ENCODE measurements at regions not wholly inside any gene's neighbourhood (a gene's known extent, or its start where the extent isn't known, plus 50 kb on each side); places are given as distances from the start of the nearest gene placed in this dataset.

DNA sequence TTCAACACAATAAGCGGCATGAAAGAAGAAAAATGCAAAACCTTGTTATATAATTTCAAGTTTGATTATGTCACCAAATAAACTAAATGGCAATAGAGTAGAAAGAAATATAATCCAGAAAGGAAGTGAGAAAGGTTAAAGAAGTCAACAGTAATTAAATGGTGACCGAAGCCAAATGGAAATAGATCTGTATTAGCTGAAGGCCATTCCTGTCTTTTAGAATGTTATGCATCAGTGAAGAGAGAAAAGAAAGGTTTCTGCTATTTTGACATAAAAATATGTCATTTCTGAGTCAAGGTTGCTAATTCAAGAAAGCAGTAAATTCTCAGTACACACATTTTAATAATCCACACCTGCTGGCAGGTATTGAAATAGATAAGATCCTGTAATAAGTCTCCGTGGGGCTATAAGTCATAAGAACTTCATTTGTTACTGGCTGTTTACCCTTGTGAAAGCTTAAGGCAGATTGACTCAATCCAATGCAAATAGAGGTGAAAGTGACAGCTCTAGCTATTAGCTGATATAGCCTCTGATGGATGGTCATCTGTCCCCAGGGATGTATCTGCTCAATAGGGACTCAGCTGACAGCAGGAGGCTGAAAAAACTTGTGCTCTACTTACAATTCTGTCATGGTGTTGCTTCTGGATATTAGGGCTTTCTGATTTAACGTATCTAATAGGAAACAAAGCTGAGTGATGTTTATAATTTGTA, 152.1 kb downstream of the FZD1 start:
- Histone ChIP-seq H3K27me3 (ENCODE audit: control insufficient read depth in 1 of 2, insufficient read depth in 2 of 2, low read length in 2 of 2) (0 out of 5 replicates have a peak, but pooled peaks cover 0 to 2% of the 10 kb centered on the region in 2 experiments), H4K20me1 (ENCODE audit: insufficient read depth, low read length) (no peaks in the 10 kb centered on the region), H3K36me3 (replicated peaks in 1 of 2; ENCODE audit: control insufficient read depth in 1 of 2, insufficient read depth in 2 of 2, low read length in 2 of 2) (no peaks in the 10 kb centered on the region), H3K4me2 (ENCODE audit: low read depth, low read length) (no peak overlapping the region), H3K4me3 (replicated peaks in 1 of 3; ENCODE audit: insufficient read depth in 1 of 3, low read depth in 2 of 3, low read length in 3 of 3) (no peak overlapping the region), H2AFZ (ENCODE audit: low read length) (no peak overlapping the region), H3K27ac (ENCODE audit: extremely low read length, insufficient read depth, low read length) (no peak overlapping the region), H3K9me3 (ENCODE audit: low read length) (no peaks in the 10 kb centered on the region), H3K79me2 (ENCODE audit: insufficient read depth, low read length) (no peaks in the 10 kb centered on the region), H3K4me1 (ENCODE audit: insufficient read depth, low read length) (no peaks in the 10 kb centered on the region), H3K9ac (ENCODE audit: insufficient read depth, low read depth, low read length) (no peak overlapping the region)
- intact Hi-C loops (cut with micrococcal nuclease; ENCODE audit: unreplicated experiment) = no loop called here
- no peak for FAIRE-seq
- ChIA-PET CTCF (ENCODE audit: low intra/inter-chr PET ratio, low total read pairs) (no interaction called here), POLR2A (no interaction called here)
- no peak for DNase-seq (ENCODE audit: low spot score)
- in situ Hi-C loops (cut with HindIII; ENCODE audit: extremely low pct_ligation_motif_present, low pct_unique_long_range_greater_than_20kb) = no loop called here
- BruUV-seq (replicated peaks) = no TSS peak
- WGBS (ENCODE audit: low lambda C conversion rate) = under 1% methylated on average over 4 of the region's 4 CpGs
- no peak for ATAC-seq
- TF ChIP-seq, protein P1, sequence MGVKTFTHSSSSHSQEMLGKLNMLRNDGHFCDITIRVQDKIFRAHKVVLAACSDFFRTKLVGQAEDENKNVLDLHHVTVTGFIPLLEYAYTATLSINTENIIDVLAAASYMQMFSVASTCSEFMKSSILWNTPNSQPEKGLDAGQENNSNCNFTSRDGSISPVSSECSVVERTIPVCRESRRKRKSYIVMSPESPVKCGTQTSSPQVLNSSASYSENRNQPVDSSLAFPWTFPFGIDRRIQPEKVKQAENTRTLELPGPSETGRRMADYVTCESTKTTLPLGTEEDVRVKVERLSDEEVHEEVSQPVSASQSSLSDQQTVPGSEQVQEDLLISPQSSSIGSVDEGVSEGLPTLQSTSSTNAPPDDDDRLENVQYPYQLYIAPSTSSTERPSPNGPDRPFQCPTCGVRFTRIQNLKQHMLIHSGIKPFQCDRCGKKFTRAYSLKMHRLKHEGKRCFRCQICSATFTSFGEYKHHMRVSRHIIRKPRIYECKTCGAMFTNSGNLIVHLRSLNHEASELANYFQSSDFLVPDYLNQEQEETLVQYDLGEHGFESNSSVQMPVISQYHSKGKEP (CRISPR knock-in tag; IDR thresholded peaks at IDR 0.05) = no peak
- no peak for TF ChIP-seq NR2C2 (CRISPR knock-in tag; IDR thresholded peaks at IDR 0.05; ENCODE audit: borderline replicate concordance)
- TF ChIP-seq, protein P2, sequence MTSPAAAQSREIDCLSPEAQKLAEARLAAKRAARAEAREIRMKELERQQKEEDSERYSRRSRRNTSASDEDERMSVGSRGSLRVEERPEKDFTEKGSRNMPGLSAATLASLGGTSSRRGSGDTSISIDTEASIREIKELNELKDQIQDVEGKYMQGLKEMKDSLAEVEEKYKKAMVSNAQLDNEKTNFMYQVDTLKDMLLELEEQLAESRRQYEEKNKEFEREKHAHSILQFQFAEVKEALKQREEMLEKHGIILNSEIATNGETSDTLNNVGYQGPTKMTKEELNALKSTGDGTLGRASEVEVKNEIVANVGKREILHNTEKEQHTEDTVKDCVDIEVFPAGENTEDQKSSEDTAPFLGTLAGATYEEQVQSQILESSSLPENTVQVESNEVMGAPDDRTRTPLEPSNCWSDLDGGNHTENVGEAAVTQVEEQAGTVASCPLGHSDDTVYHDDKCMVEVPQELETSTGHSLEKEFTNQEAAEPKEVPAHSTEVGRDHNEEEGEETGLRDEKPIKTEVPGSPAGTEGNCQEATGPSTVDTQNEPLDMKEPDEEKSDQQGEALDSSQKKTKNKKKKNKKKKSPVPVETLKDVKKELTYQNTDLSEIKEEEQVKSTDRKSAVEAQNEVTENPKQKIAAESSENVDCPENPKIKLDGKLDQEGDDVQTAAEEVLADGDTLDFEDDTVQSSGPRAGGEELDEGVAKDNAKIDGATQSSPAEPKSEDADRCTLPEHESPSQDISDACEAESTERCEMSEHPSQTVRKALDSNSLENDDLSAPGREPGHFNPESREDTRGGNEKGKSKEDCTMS (CRISPR knock-in tag; conservative IDR thresholded peaks at IDR 0.05) = no peak
- TF ChIP-seq ZNF510 (CRISPR knock-in tag; IDR thresholded peaks at IDR 0.05; ENCODE audit: low read depth) = no peak
- no peak for TF ChIP-seq ZNF652 (CRISPR knock-in tag; IDR thresholded peaks at IDR 0.05; ENCODE audit: borderline replicate concordance, low read depth)
- TF ChIP-seq ZNF432 (CRISPR knock-in tag; IDR thresholded peaks at IDR 0.05; ENCODE audit: borderline replicate concordance) = no peak
- TF ChIP-seq, protein P3, sequence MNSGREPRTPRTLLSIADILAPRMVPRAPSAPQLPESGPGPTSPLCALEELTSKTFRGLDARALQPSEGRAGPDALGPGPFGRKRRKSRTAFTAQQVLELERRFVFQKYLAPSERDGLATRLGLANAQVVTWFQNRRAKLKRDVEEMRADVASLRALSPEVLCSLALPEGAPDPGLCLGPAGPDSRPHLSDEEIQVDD (CRISPR knock-in tag; IDR thresholded peaks at IDR 0.05; ENCODE audit: borderline replicate concordance) = no peak
- TF ChIP-seq MATR3 (CRISPR knock-in tag; IDR thresholded peaks at IDR 0.05) = no peak
- TF ChIP-seq, protein P4, sequence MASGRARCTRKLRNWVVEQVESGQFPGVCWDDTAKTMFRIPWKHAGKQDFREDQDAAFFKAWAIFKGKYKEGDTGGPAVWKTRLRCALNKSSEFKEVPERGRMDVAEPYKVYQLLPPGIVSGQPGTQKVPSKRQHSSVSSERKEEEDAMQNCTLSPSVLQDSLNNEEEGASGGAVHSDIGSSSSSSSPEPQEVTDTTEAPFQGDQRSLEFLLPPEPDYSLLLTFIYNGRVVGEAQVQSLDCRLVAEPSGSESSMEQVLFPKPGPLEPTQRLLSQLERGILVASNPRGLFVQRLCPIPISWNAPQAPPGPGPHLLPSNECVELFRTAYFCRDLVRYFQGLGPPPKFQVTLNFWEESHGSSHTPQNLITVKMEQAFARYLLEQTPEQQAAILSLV (CRISPR knock-in tag; IDR thresholded peaks at IDR 0.05; ENCODE audit: borderline replicate concordance) = no peak
- no peak for TF ChIP-seq PPARG (CRISPR knock-in tag; conservative IDR thresholded peaks at IDR 0.05)
- TF ChIP-seq RELA (CRISPR knock-in tag; IDR thresholded peaks at IDR 0.05) = no peak
- TF ChIP-seq, protein P5, sequence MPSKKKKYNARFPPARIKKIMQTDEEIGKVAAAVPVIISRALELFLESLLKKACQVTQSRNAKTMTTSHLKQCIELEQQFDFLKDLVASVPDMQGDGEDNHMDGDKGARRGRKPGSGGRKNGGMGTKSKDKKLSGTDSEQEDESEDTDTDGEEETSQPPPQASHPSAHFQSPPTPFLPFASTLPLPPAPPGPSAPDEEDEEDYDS (CRISPR knock-in tag; IDR thresholded peaks at IDR 0.05) = no peak
- TF ChIP-seq, protein P6, sequence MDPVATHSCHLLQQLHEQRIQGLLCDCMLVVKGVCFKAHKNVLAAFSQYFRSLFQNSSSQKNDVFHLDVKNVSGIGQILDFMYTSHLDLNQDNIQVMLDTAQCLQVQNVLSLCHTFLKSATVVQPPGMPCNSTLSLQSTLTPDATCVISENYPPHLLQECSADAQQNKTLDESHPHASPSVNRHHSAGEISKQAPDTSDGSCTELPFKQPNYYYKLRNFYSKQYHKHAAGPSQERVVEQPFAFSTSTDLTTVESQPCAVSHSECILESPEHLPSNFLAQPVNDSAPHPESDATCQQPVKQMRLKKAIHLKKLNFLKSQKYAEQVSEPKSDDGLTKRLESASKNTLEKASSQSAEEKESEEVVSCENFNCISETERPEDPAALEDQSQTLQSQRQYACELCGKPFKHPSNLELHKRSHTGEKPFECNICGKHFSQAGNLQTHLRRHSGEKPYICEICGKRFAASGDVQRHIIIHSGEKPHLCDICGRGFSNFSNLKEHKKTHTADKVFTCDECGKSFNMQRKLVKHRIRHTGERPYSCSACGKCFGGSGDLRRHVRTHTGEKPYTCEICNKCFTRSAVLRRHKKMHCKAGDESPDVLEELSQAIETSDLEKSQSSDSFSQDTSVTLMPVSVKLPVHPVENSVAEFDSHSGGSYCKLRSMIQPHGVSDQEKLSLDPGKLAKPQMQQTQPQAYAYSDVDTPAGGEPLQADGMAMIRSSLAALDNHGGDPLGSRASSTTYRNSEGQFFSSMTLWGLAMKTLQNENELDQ (CRISPR knock-in tag; IDR thresholded peaks at IDR 0.05; ENCODE audit: borderline replicate concordance) = no peak

All from HepG2 (cell line).